SKM-1 treated with dmso at 0.1 percent for 144 hours (cell line): ENCODE measurements at regions not wholly inside any gene's neighbourhood (a gene's known extent, or its start where the extent isn't known, plus 50 kb on each side); places are given as distances from the start of the nearest gene placed in this dataset.

Source experiments
- DNase-seq: peaks from one replicate; lab custom pipeline; 2025; ENCODE audit not compliant: unreplicated experiment; lab: John Stamatoyannopoulos, UW

- DNase-seq = no peak
Observed at GRCh38 chr18:26618135-26618534, 69.8 kb upstream of the KCTD1 start.

GRCh38 chr18:26617151-26617554 is 68.8 kb upstream of the KCTD1 start:
- DNase-seq = no peak

- no peak for DNase-seq
Observed at GRCh38 chr18:26614374-26614773, 66.0 kb upstream of the KCTD1 start.
